ENCODE measurements at regions not wholly inside any gene's neighbourhood (a gene's known extent, or its start where the extent isn't known, plus 50 kb on each side); places are given as distances from the start of the nearest gene placed in this dataset.

DNA sequence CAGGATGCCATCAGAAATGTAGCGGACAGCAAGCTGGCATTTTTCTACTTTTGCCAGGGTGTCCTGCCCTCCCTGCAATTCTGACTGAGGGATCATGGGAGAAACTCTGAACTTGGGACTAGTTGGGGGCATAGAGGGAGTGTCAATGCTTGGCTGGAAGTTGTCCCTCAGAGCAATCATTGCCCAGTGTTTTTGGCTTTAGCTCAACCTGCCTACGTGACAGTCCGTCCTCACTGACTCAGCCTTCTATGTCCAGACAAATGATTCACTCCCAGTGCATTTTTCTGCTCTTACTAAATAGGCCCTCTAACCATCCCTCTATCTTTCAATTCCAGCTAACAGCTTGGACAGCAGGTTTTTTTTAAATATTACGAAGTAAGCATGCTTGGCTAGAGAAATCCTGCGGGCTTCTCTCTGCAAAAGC lies 627.4 kb downstream of the TLR4 start:
- H3K4me3 ChIP-seq (ENCODE audit: low read depth, low read length) = no peak overlapping the region
- no peak for DNase-seq (ENCODE audit: low read depth, low spot score)
- POLR2A ChIA-PET = no interaction called here
- peaks cover 3% of the 10 kb centered on the region; the same call in 1 of the 2 replicates for H3K9me3 ChIP-seq (ENCODE audit: control insufficient read depth, insufficient read depth, low read length)
- CTCF ChIA-PET = no interaction called here
- H3K27ac ChIP-seq (ENCODE audit: low read depth, low read length) = no peak overlapping the region
- no peaks in the 10 kb centered on the region for H3K27me3 ChIP-seq (ENCODE audit: control insufficient read depth, insufficient read depth, low read length)
- TF ChIP-seq, protein P1, sequence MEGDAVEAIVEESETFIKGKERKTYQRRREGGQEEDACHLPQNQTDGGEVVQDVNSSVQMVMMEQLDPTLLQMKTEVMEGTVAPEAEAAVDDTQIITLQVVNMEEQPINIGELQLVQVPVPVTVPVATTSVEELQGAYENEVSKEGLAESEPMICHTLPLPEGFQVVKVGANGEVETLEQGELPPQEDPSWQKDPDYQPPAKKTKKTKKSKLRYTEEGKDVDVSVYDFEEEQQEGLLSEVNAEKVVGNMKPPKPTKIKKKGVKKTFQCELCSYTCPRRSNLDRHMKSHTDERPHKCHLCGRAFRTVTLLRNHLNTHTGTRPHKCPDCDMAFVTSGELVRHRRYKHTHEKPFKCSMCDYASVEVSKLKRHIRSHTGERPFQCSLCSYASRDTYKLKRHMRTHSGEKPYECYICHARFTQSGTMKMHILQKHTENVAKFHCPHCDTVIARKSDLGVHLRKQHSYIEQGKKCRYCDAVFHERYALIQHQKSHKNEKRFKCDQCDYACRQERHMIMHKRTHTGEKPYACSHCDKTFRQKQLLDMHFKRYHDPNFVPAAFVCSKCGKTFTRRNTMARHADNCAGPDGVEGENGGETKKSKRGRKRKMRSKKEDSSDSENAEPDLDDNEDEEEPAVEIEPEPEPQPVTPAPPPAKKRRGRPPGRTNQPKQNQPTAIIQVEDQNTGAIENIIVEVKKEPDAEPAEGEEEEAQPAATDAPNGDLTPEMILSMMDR (IDR thresholded peaks at IDR 0.05; ENCODE audit: low read depth, low read length) = no peak

GRCh38 chr9:118336250-118336942 lies 632.2 kb downstream of the TLR4 start:
- Histone ChIP-seq H3K27me3 (ENCODE audit: control insufficient read depth, insufficient read depth, low read length) (no peaks in the 10 kb centered on the region), H3K27ac (ENCODE audit: low read depth, low read length) (no peak overlapping the region), H3K9me3 (ENCODE audit: control insufficient read depth, insufficient read depth, low read length) (no peaks in the 10 kb centered on the region; the same call in 1 of the 2 replicates), H3K4me3 (ENCODE audit: low read depth, low read length) (no peak overlapping the region)
- no peak for DNase-seq (ENCODE audit: low read depth, low spot score)
- ChIA-PET CTCF (no interaction called here), POLR2A (no interaction called here)
- TF ChIP-seq, protein P1 (IDR thresholded peaks at IDR 0.05; ENCODE audit: low read depth, low read length) = no peak

DNA sequence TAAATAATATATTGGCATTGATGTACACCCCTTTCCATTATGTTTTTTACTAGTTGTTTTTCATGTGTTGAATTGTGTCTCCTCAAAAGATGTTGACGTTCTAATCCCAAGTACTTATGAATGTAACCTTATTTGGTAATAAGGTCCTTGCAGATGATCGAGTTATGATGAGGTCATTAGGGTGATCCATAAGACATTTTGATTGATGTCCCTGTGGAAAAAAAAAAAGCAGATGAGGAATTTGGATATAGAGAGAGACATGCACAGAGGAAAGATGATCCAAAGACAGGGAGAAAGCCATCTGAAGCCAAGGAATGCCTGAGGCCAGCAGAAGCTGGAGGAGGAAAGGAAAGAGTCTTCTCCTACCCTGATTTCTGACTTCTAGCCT lies 632.7 kb downstream of the TLR4 start:
- CTCF ChIA-PET = no interaction called here
- Histone ChIP-seq H3K27ac (ENCODE audit: low read depth, low read length) (no peak overlapping the region), H3K27me3 (ENCODE audit: control insufficient read depth, insufficient read depth, low read length) (no peaks in the 10 kb centered on the region), H3K9me3 (ENCODE audit: control insufficient read depth, insufficient read depth, low read length) (no peaks in the 10 kb centered on the region), H3K4me3 (ENCODE audit: low read depth, low read length) (no peak overlapping the region)
- TF ChIP-seq, protein P1 (IDR thresholded peaks at IDR 0.05; ENCODE audit: low read depth, low read length) = no peak
- POLR2A ChIA-PET = no interaction called here
- no peak for DNase-seq (ENCODE audit: low read depth, low spot score)

DNA sequence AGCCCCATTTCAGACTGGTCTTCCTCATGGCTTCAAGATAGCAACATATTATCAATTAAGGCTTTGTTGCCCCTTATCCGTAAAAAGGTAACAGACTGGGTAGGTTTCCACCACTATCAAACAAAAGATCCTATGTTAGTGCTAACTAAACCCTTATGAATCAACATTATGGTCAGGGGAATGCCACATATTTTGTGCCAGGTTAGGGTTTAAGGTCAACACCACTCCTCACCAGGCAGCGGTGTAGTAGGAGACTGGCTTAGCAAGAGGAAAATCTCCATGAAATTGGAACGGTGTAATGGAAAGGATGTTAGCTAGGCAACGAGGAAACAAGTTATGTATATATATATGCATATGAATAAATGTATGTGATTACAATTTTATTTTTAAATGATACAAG lies 655.8 kb downstream of the TLR4 start:
- H3K27ac ChIP-seq (ENCODE audit: low read depth, low read length) = no peak overlapping the region
- no peaks in the 10 kb centered on the region for H3K27me3 ChIP-seq (ENCODE audit: control insufficient read depth, insufficient read depth, low read length)
- DNase-seq (ENCODE audit: low read depth, low spot score) = no peak
- POLR2A ChIA-PET = no interaction called here
- CTCF ChIA-PET = no interaction called here
- no peak overlapping the region for H3K4me3 ChIP-seq (ENCODE audit: low read depth, low read length)
- TF ChIP-seq, protein P1 (IDR thresholded peaks at IDR 0.05; ENCODE audit: low read depth, low read length) = no peak
- peaks cover 14% of the 10 kb centered on the region for H3K9me3 ChIP-seq (ENCODE audit: control insufficient read depth, insufficient read depth, low read length)

GRCh38 chr9:118362123-118362522 lies 657.9 kb downstream of the TLR4 start:
- CTCF ChIA-PET = no interaction called here
- TF ChIP-seq, protein P1 (IDR thresholded peaks at IDR 0.05; ENCODE audit: low read depth, low read length) = no peak
- DNase-seq (ENCODE audit: low read depth, low spot score) = no peak

More at GRCh38 chr9:118362123-118362522, 657.9 kb downstream of the TLR4 start:
- Histone ChIP-seq H3K27me3 (ENCODE audit: control insufficient read depth, insufficient read depth, low read length) (no peaks in the 10 kb centered on the region), H3K9me3 (ENCODE audit: control insufficient read depth, insufficient read depth, low read length) (peaks cover 19% of the 10 kb centered on the region), H3K27ac (ENCODE audit: low read depth, low read length) (no peak overlapping the region), H3K4me3 (ENCODE audit: low read depth, low read length) (no peak overlapping the region)
- POLR2A ChIA-PET = no interaction called here
